K562 (cell line): ENCODE measurements at regions not wholly inside any gene's neighbourhood (a gene's known extent, or its start where the extent isn't known, plus 50 kb on each side); places are given as distances from the start of the nearest gene placed in this dataset.

Experiments
- ATAC-seq: fragments of 200-7000 bp; cut with Tn5 transposase; 3 replicates; pipeline ENCODE4 v1.9.1; 2020; ENCODE audit warnings: moderate library complexity
- BruUV-seq: library from RNA; stranded (reverse); fragments of 400-500 nt; replicated peaks from 2 replicates; lab custom pipeline; 2021; lab: Mats Ljungman, UMichigan
- CTCF ChIA-PET: fragments of 300-600 bp; formaldehyde crosslinking; extraction: SDS; loops from one replicate; lab custom pipeline; 2021; ENCODE audit warnings: low intra/inter-chr PET ratio; lab: Yijun Ruan, JAX
- POLR2A ChIA-PET: fragments of 300-600, 350-650 bp; sonication (Branson Sonifier 250); formaldehyde crosslinking; extraction: SDS; loops from one replicate; lab custom pipeline; 2021; ENCODE audit warnings: antibody characterized with exemption, inconsistent platforms; lab: Yijun Ruan, JAX
- DNase-seq, 4 experiments: peaks; one replicate each; pipeline versions ENCODE4 v3.0.0 to v3.0.0-alpha.2; 2011 to 2018; ENCODE audit warnings: low spot score in 3 of 4, mixed read lengths in 3 of 4; ENCODE audit errors: extremely low read depth in 1 of 4
- FAIRE-seq: peaks from 2 replicates; lab custom pipeline; 2011; peaks lifted over from hg19 to GRCh38; lab: Jason Lieb, UNC
- H2AFZ ChIP-seq: 2 replicates; pipeline ENCODE4 v1.6.0; 2011; ENCODE audit warnings: low read depth, low read length, control low read depth, inconsistent platforms
- H3K27ac ChIP-seq: fragments of 200-600 bp; 3 replicates; pipeline ENCODE4 v1.8.0; 2011; ENCODE audit warnings: low read depth, mild to moderate bottlenecking, control low read depth, inconsistent platforms, low read length, moderate library complexity, mixed read lengths; ENCODE audit errors: extremely low read depth
- H3K27me3 ChIP-seq, 2 experiments: fragments of 300-600 bp in 1 of 2; 2 replicates in 1 of 2; 3 replicates in 1 of 2; pipeline versions ENCODE4 v1.6.0 to v1.8.0; 2011; ENCODE audit warnings: inconsistent platforms in 2 of 2, low read length in 2 of 2, mild to moderate bottlenecking in 1 of 2, mixed read lengths in 1 of 2, moderate library complexity in 1 of 2; ENCODE audit not compliant: control insufficient read depth in 2 of 2, insufficient read depth in 2 of 2
- H3K36me3 ChIP-seq: fragments of 300-600 bp; 3 replicates; pipeline ENCODE4 v1.8.0; 2011; ENCODE audit warnings: mild to moderate bottlenecking, low read length, inconsistent platforms; ENCODE audit not compliant: control insufficient read depth, insufficient read depth
- H3K4me1 ChIP-seq, 2 experiments: fragments of 200-600 bp in 1 of 2; replicated peaks in 1 of 2; 2 replicates in 1 of 2; 3 replicates in 1 of 2; pipeline versions ENCODE4 v1.5.1 to v1.8.0; 2011; ENCODE audit warnings: inconsistent platforms in 2 of 2, low read length in 2 of 2, mild to moderate bottlenecking in 1 of 2, mixed read lengths in 1 of 2, moderate library complexity in 1 of 2; ENCODE audit not compliant: control insufficient read depth in 2 of 2, insufficient read depth in 2 of 2
- H3K4me2 ChIP-seq: 2 replicates; pipeline ENCODE4 v1.6.1; 2011; ENCODE audit warnings: low read length, control low read depth, inconsistent platforms, mixed read lengths; ENCODE audit not compliant: insufficient read depth
- H3K4me3 ChIP-seq: fragments of 200-600 bp; sonication (generic), shearing (Covaris generic); 2 replicates; pipeline ENCODE4 v1.5.1; 2016; ENCODE audit warnings: control low read depth, inconsistent platforms
- H3K79me2 ChIP-seq: fragments of 200-600 bp; 3 replicates; pipeline ENCODE4 v1.8.0; 2011; ENCODE audit warnings: low read length, inconsistent platforms; ENCODE audit not compliant: control insufficient read depth, insufficient read depth
- H3K9ac ChIP-seq, 2 experiments: 2 replicates each; pipeline versions ENCODE4 v1.6.0 to v1.6.1; 2011; ENCODE audit warnings: low read depth in 2 of 2, low read length in 2 of 2, control low read depth in 1 of 2, inconsistent platforms in 1 of 2, mild to moderate bottlenecking in 1 of 2, mixed read lengths in 1 of 2; ENCODE audit not compliant: insufficient read depth in 1 of 2
- H3K9me1 ChIP-seq: one replicate; pipeline ENCODE4 v1.6.0; 2011; ENCODE audit warnings: inconsistent platforms, mild to moderate bottlenecking, low read length, moderate library complexity; ENCODE audit not compliant: control insufficient read depth, insufficient read depth
- H3K9me3 ChIP-seq: replicated peaks from 2 replicates; pipeline ENCODE4 v1.5.1; 2011; ENCODE audit warnings: low read depth, low read length, inconsistent platforms; ENCODE audit not compliant: control insufficient read depth, insufficient read depth
- H4K20me1 ChIP-seq: replicated peaks from 2 replicates; pipeline ENCODE4 v1.6.1; 2011; ENCODE audit warnings: low read length, inconsistent platforms, mixed read lengths; ENCODE audit not compliant: control insufficient read depth, insufficient read depth
- BRD4 ChIP-seq: fragments of 200-600 bp; sonication (generic); IDR thresholded peaks from 2 replicates; pipeline ENCODE4 v1.6.1; 2017; ENCODE audit warnings: inconsistent platforms
- DMBX1 ChIP-seq: fragments of 250-450 bp; sonication (Bioruptor Pico); IDR thresholded peaks from 2 replicates; pipeline ENCODE4 v1.8.0; 2022; ENCODE audit warnings: inconsistent platforms, mild to moderate bottlenecking, moderate library complexity, borderline replicate concordance
- EP300 ChIP-seq: IDR thresholded peaks from 2 replicates; pipeline ENCODE4 v1.6.1; 2012; ENCODE audit warnings: low read length, improper control_type of control experiment
- EWSR1 ChIP-seq: fragments of 450-650 bp; IDR thresholded peaks from 2 replicates; pipeline ENCODE4 v1.6.1; 2018; ENCODE audit warnings: borderline replicate concordance, mild to moderate bottlenecking, low read depth, moderate library complexity; ENCODE audit not compliant: partially characterized antibody
- FOS ChIP-seq: IDR thresholded peaks from 3 replicates; pipeline ENCODE4 v1.6.1; 2011; ENCODE audit not compliant: insufficient read length; ENCODE audit errors: extremely low read depth
- GATAD2B ChIP-seq: fragments of 450-650 bp; IDR thresholded peaks from 2 replicates; pipeline ENCODE4 v1.6.1; 2017; ENCODE audit warnings: mild to moderate bottlenecking, borderline replicate concordance
- HDAC8 ChIP-seq: fragments of 450-650 bp; IDR thresholded peaks from 2 replicates; pipeline ENCODE4 v1.6.1; 2016; ENCODE audit warnings: mild to moderate bottlenecking, missing genetic modification characterization, moderate library complexity, missing compliant biosample characterization
- IFI16 ChIP-seq: fragments of 250-450 bp; sonication (Bioruptor Pico); IDR thresholded peaks from 2 replicates; pipeline ENCODE4 v2.1.2; 2022; ENCODE audit warnings: mild to moderate bottlenecking, inconsistent platforms
- KAT7 ChIP-seq: sonication (generic); formaldehyde crosslinking; IDR thresholded peaks from 2 replicates; pipeline ENCODE4 v1.8.0; 2022; ENCODE audit warnings: missing genetic modification reagents, mild to moderate bottlenecking, borderline replicate concordance
- MEIS2 ChIP-seq: fragments of 450-650 bp; IDR thresholded peaks from 2 replicates; pipeline ENCODE4 v1.6.1; 2014; ENCODE audit warnings: mild to moderate bottlenecking; ENCODE audit not compliant: partially characterized antibody
- NCOA6 ChIP-seq: fragments of 450-650 bp; IDR thresholded peaks from 2 replicates; pipeline ENCODE4 v1.6.1; 2017; ENCODE audit warnings: mild to moderate bottlenecking
- PTTG1 ChIP-seq: fragments of 450-650 bp; IDR thresholded peaks from 2 replicates; pipeline ENCODE4 v1.6.1; 2016; ENCODE audit warnings: low read depth, mild to moderate bottlenecking, missing genetic modification characterization, missing compliant biosample characterization
- PURB ChIP-seq: sonication (generic); formaldehyde crosslinking; IDR thresholded peaks from 2 replicates; pipeline ENCODE4 v1.9.0; 2021; ENCODE audit warnings: low read depth, mild to moderate bottlenecking, missing genetic modification reagents
- RBM14 ChIP-seq: fragments of 200-400 bp; formaldehyde crosslinking; IDR thresholded peaks from 2 replicates; pipeline ENCODE4 v1.6.1; 2018; ENCODE audit warnings: low read depth, mild to moderate bottlenecking, low read length, moderate library complexity, borderline replicate concordance; ENCODE audit not compliant: insufficient read depth
- ZKSCAN1 ChIP-seq: fragments of 150-350 bp; IDR thresholded peaks from 2 replicates; pipeline ENCODE4 v1.6.1; 2016; ENCODE audit warnings: low read depth, low read length
- ZNF584 ChIP-seq: fragments of 200-800 bp; sonication (Bioruptor generic); IDR thresholded peaks from 2 replicates; pipeline ENCODE4 v1.6.1; 2016; ENCODE audit warnings: low read depth, mild to moderate bottlenecking, missing genetic modification characterization, missing compliant biosample characterization
- WGBS: fragments of 100-300 bp; shearing (Covaris generic); methylation state at CpG from one replicate; pipeline ENCODE4 v1.1.6; 2016; ENCODE audit warnings: low coverage, mixed read lengths; ENCODE audit not compliant: insufficient coverage; ENCODE audit errors: missing lambda C conversion rate; 5-methylcytosine and 5-hydroxymethylcytosine counted together
- in situ Hi-C: fragments of 300-500 bp; cut with MboI; formaldehyde crosslinking; loops from 4 replicates; pipeline ENCODE4 v1.15.0; 2018; ENCODE audit warnings: inconsistent platforms, mixed read lengths
- intact Hi-C: fragments of 100-400 bp; cut with micrococcal nuclease; formaldehyde crosslinking; loops from 2 replicates; pipeline ENCODE4 v1.14.2; 2022
- TF ChIP-seq, protein P1 (sequence below): fragments of 250-450 bp; sonication (Bioruptor Pico); IDR thresholded peaks from 2 replicates; pipeline ENCODE4 v1.8.0; 2022; ENCODE audit warnings: inconsistent platforms, mild to moderate bottlenecking, moderate library complexity, borderline replicate concordance
- TF ChIP-seq, protein P2 (sequence below): conservative IDR thresholded peaks from 2 replicates; pipeline ENCODE4 v1.6.1; 2011; ENCODE audit warnings: low read depth, mild to moderate bottlenecking, low read length; ENCODE audit not compliant: control insufficient read depth
- TF ChIP-seq, protein P3 (sequence below): fragments of 250-450 bp; sonication (Bioruptor Pico); IDR thresholded peaks from 2 replicates; pipeline ENCODE4 v1.8.0; 2022; ENCODE audit warnings: moderate library complexity, mild to moderate bottlenecking, inconsistent platforms

DNA sequence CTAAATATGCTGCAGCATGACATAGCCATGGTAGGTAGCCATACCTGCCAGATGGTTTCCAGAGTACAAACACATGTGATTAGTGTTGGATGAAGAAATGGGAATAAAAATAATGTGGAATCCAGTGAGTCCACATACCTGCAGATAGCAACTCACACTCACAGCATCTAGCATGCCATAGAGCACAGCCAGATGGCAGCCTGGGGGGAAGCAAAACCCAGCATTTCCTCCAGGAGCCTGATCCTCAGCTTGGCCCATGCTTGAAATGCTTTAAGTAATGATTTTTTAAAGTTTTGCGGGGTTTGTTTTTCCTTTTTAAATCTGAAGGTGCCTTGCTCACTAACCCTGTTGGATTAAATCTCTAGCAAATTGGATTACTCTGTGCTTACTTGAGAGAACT lies 535.1 kb downstream of the STK39 start:
- Histone ChIP-seq H3K79me2 (no peaks in the 10 kb centered on the region), H3K4me1 (0 out of 5 replicates have a peak, but pooled peaks cover 0 to 3% of the 10 kb centered on the region in 2 experiments), H2AFZ (no peak overlapping the region), H4K20me1 (no peaks in the 10 kb centered on the region), H3K9me1 (no peaks in the 10 kb centered on the region)
- intact Hi-C loops, result no loop called here
- TF ChIP-seq, protein P1, sequence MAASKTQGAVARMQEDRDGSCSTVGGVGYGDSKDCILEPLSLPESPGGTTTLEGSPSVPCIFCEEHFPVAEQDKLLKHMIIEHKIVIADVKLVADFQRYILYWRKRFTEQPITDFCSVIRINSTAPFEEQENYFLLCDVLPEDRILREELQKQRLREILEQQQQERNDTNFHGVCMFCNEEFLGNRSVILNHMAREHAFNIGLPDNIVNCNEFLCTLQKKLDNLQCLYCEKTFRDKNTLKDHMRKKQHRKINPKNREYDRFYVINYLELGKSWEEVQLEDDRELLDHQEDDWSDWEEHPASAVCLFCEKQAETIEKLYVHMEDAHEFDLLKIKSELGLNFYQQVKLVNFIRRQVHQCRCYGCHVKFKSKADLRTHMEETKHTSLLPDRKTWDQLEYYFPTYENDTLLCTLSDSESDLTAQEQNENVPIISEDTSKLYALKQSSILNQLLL (CRISPR knock-in tag), result no peak
- TF ChIP-seq, protein P2, sequence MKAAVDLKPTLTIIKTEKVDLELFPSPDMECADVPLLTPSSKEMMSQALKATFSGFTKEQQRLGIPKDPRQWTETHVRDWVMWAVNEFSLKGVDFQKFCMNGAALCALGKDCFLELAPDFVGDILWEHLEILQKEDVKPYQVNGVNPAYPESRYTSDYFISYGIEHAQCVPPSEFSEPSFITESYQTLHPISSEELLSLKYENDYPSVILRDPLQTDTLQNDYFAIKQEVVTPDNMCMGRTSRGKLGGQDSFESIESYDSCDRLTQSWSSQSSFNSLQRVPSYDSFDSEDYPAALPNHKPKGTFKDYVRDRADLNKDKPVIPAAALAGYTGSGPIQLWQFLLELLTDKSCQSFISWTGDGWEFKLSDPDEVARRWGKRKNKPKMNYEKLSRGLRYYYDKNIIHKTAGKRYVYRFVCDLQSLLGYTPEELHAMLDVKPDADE, result no peak
- TF ChIP-seq NCOA6, result no peak
- TF ChIP-seq ZKSCAN1, result no peak
- TF ChIP-seq EWSR1, result no peak
- no peak for TF ChIP-seq HDAC8
- no peak for TF ChIP-seq KAT7 (CRISPR knock-in tag)
- no peak for TF ChIP-seq GATAD2B
- no peak for TF ChIP-seq DMBX1 (CRISPR knock-in tag)
- no peak for TF ChIP-seq FOS
- no peak for TF ChIP-seq RBM14
- no peak for TF ChIP-seq PURB (CRISPR knock-in tag)
- no peak for TF ChIP-seq PTTG1 (tag)
- no peak for TF ChIP-seq EP300
- TF ChIP-seq, protein P3, sequence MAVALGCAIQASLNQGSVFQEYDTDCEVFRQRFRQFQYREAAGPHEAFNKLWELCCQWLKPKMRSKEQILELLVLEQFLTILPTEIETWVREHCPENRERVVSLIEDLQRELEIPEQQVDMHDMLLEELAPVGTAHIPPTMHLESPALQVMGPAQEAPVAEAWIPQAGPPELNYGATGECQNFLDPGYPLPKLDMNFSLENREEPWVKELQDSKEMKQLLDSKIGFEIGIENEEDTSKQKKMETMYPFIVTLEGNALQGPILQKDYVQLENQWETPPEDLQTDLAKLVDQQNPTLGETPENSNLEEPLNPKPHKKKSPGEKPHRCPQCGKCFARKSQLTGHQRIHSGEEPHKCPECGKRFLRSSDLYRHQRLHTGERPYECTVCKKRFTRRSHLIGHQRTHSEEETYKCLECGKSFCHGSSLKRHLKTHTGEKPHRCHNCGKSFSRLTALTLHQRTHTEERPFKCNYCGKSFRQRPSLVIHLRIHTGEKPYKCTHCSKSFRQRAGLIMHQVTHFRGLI (CRISPR knock-in tag), result no peak
- TF ChIP-seq MEIS2, result no peak
- TF ChIP-seq IFI16 (CRISPR knock-in tag), result no peak
- TF ChIP-seq BRD4, result no peak
- TF ChIP-seq ZNF584 (CRISPR knock-in tag), result no peak
- TF ChIP-seq, all 486 proteins: peak for 0
- Histone ChIP-seq H3K4me3 (no peak overlapping the region), H3K27ac (no peak overlapping the region), H3K9me3 (no peaks in the 10 kb centered on the region), H3K27me3 (no peaks in the 10 kb centered on the region), H3K4me2 (no peak overlapping the region), H3K9ac (no peak overlapping the region), H3K36me3 (no peaks in the 10 kb centered on the region)
- ChIA-PET CTCF (no interaction called here), POLR2A (no interaction called here)
- no peak for ATAC-seq
- WGBS, result 0% methylated on average over 1 of the region's 1 CpG
- in situ Hi-C loops, result no loop called here
- BruUV-seq, result no TSS peak
- no peak for DNase-seq
- FAIRE-seq, result no peak
